Liver (tissue), 8 donors: ENCODE measurements at regions not wholly inside any gene's neighbourhood (a gene's known extent, or its start where the extent isn't known, plus 50 kb on each side); places are given as distances from the start of the nearest gene placed in this dataset.

Experiments
- DNase-seq: peaks from one replicate; pipeline ENCODE4 v3.0.0-alpha.2; 2017; ENCODE audit warnings: low spot score
- H3K27ac ChIP-seq, 2 donors: one replicate each; pipeline ENCODE4 v1.7.0; 2013; ENCODE audit warnings: inconsistent platforms in 2 of 2, low read length in 2 of 2, control low read depth in 1 of 2, low read depth in 1 of 2, mild to moderate bottlenecking in 1 of 2
- H3K27me3 ChIP-seq, 4 donors: one replicate each; pipeline versions ENCODE4 v1.6.1 to v1.7.0; 2013; ENCODE audit warnings: low read length in 3 of 4, inconsistent platforms in 1 of 4, mild to moderate bottlenecking in 1 of 4, moderate library complexity in 1 of 4; ENCODE audit not compliant: control insufficient read depth in 4 of 4, insufficient read depth in 4 of 4
- H3K36me3 ChIP-seq, 4 donors: one replicate each; pipeline versions ENCODE4 v1.6.1 to v1.7.0; 2013; ENCODE audit warnings: low read length in 3 of 4, mild to moderate bottlenecking in 3 of 4, low read depth in 1 of 4, moderate library complexity in 1 of 4; ENCODE audit not compliant: control insufficient read depth in 4 of 4, insufficient read depth in 3 of 4
- H3K4me1 ChIP-seq, 4 donors: one replicate each; pipeline versions ENCODE4 v1.6.1 to v1.7.0; 2013; ENCODE audit warnings: low read length in 3 of 4, mild to moderate bottlenecking in 3 of 4, moderate library complexity in 1 of 4; ENCODE audit not compliant: control insufficient read depth in 4 of 4, insufficient read depth in 4 of 4
- H3K4me3 ChIP-seq, 3 donors: one replicate each; pipeline versions ENCODE4 v1.6.1 to v1.7.0; 2013; ENCODE audit warnings: low read length in 3 of 3, control low read depth in 1 of 3, low read depth in 1 of 3, mild to moderate bottlenecking in 1 of 3
- H3K9ac ChIP-seq, 2 donors: one replicate each; pipeline ENCODE4 v1.7.0; 2013; ENCODE audit warnings: low read length in 2 of 2, mild to moderate bottlenecking in 2 of 2, moderate library complexity in 2 of 2, control low read depth in 1 of 2, low read depth in 1 of 2
- H3K9me3 ChIP-seq, 4 donors: one replicate each; pipeline versions ENCODE4 v1.6.1 to v1.7.0; 2013; ENCODE audit warnings: low read length in 3 of 4; ENCODE audit not compliant: control insufficient read depth in 4 of 4
- ATF3 ChIP-seq: IDR thresholded peaks from 2 replicates; pipeline ENCODE4 v1.6.1; 2016; ENCODE audit warnings: antibody characterized with exemption
- EGR1 ChIP-seq, 2 donors: IDR thresholded peaks; 2 replicates each; pipeline ENCODE4 v1.6.1; 2016 to 2018; ENCODE audit warnings: antibody characterized with exemption in 2 of 2, low read depth in 2 of 2
- FOXA1 ChIP-seq: IDR thresholded peaks from 2 replicates; pipeline ENCODE4 v1.6.1; 2016; ENCODE audit warnings: antibody characterized with exemption
- FOXA2 ChIP-seq: IDR thresholded peaks from 2 replicates; pipeline ENCODE4 v1.6.1; 2016; ENCODE audit warnings: antibody characterized with exemption
- HNF4G ChIP-seq: IDR thresholded peaks from 2 replicates; pipeline ENCODE4 v1.6.1; 2016; ENCODE audit warnings: antibody characterized with exemption
- JUND ChIP-seq, 2 donors: IDR thresholded peaks; 2 replicates each; pipeline ENCODE4 v1.6.1; 2016; ENCODE audit warnings: antibody characterized with exemption in 2 of 2
- NR2F2 ChIP-seq: IDR thresholded peaks from 2 replicates; pipeline ENCODE4 v1.6.1; 2016; ENCODE audit warnings: antibody characterized with exemption
- RAD21 ChIP-seq, 2 donors: IDR thresholded peaks; 2 replicates each; pipeline ENCODE4 v1.6.1; 2016; ENCODE audit warnings: antibody characterized with exemption in 2 of 2, mild to moderate bottlenecking in 2 of 2
- REST ChIP-seq: IDR thresholded peaks from 2 replicates; pipeline ENCODE4 v1.6.1; 2016; ENCODE audit warnings: antibody characterized with exemption, mild to moderate bottlenecking
- RXRA ChIP-seq, 2 donors: IDR thresholded peaks; 2 replicates each; pipeline ENCODE4 v1.6.1; 2017 to 2018; ENCODE audit warnings: antibody characterized with exemption in 2 of 2, mild to moderate bottlenecking in 1 of 2
- SP1 ChIP-seq: IDR thresholded peaks from 2 replicates; pipeline ENCODE4 v1.6.1; 2018; ENCODE audit warnings: antibody characterized with exemption, mild to moderate bottlenecking
- TAF1 ChIP-seq: conservative IDR thresholded peaks from 2 replicates; pipeline ENCODE4 v1.6.1; 2016; ENCODE audit warnings: antibody characterized with exemption, mild to moderate bottlenecking
- YY1 ChIP-seq: IDR thresholded peaks from 2 replicates; pipeline ENCODE4 v1.6.1; 2016; ENCODE audit warnings: antibody characterized with exemption, mild to moderate bottlenecking
- ZBTB33 ChIP-seq: IDR thresholded peaks from 2 replicates; pipeline ENCODE4 v1.6.1; 2016; ENCODE audit warnings: antibody characterized with exemption
- WGBS: extraction: QIAGEN DNeasy Blood & Tissue Kit; methylation state at CpG from one replicate; pipeline ENCODE4 v1.1.7; 2013; 5-methylcytosine and 5-hydroxymethylcytosine counted together
- TF ChIP-seq, protein P1 (sequence below): fragments of 150-350 bp; IDR thresholded peaks from 2 replicates; pipeline ENCODE4 v1.5.1; 2017; ENCODE audit warnings: improper control_type of control experiment, low read depth, low read length; ENCODE audit not compliant: missing input control
- TF ChIP-seq, protein P2 (sequence below): IDR thresholded peaks from 2 replicates; pipeline ENCODE4 v1.6.1; 2016; ENCODE audit warnings: antibody characterized with exemption
- donor health status: healthy.
- donor health status: healthy.
- donor health status: healthy.
- donor health status: healthy.
- donor health status: healthy.

DNA sequence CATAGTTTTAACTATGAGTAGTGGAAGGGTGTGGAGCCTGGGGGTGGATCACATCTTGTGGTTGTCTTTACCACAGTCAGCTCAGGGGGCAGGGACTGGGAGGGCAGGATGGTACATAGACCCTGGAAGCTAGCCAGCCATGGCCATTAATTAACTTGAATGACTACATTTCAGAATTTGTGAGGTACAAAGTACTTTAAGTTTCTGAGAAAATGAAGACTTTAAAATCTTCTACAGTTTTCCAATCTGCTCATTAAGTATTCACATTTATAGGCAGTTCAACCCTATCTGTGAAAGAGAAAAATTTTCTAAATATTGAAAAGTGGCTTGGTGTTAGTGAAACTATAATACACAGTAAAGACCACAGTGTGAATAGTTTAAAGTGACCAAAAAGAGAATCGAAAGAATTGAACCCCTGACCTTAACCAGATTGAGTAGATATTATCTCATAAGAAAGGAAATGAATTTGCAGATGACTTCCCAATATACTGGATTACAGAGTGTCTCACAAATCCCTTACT lies 234.2 kb upstream of the MEF2C start (continued):
- TF ChIP-seq ZBTB33: no peak
- TF ChIP-seq YY1: peak; percentile 42
- TF ChIP-seq RAD21 (IDR thresholded peaks at IDR 0.05): peak in 1 of 2 donors; percentile 19
- TF ChIP-seq FOXA1: no peak
- no peak for TF ChIP-seq HNF4G
- TF ChIP-seq NR2F2: no peak

DNA sequence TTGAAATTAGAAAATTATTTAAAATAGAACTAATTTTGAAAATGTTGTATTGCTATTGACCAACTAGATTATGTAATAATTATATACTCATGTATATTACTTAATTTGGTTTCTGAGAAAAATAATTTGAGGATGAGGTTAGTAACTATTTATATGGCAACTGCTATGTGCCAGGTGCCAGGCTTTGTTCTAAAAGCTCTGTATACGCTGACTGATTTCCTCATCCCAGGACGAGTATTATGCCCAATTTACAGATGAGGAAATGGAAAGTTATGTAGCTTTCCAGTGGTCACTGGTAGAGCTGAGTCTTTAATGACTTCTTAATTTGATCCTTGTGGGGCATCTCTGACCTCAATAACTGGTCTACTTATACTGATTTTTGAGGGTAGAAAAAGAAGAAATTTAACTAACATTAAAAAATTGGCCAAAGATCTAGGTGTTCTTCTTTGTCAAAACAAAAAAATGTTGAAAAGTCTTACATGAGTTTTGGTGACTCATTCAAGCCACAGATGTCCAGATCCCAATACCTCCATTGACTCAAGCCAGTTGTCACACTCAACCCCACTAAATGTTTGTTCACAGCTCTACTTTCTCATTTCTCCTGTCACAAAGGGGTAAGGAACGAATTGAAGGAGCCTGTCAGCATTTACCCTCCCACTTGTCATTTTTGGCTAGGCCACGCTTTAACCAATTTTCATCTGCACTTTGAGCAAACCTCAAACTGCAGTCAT lies 228.1 kb upstream of the MEF2C start:
- no peaks in the 10 kb centered on the region for H3K27me3 ChIP-seq

More for the DNA sequence above, 228.1 kb upstream of the MEF2C start:
- no peak for DNase-seq
- Histone ChIP-seq H3K4me3 (no peak overlapping the region), H3K9ac (no peak overlapping the region), H3K27ac (no peak overlapping the region), H3K36me3 (no peaks in the 10 kb centered on the region), H3K9me3 (no peaks in the 10 kb centered on the region), H3K4me1 (no peaks in the 10 kb centered on the region)
- 81% methylated on average over 4 of the region's 4 CpGs for WGBS
- TF ChIP-seq, protein P1, sequence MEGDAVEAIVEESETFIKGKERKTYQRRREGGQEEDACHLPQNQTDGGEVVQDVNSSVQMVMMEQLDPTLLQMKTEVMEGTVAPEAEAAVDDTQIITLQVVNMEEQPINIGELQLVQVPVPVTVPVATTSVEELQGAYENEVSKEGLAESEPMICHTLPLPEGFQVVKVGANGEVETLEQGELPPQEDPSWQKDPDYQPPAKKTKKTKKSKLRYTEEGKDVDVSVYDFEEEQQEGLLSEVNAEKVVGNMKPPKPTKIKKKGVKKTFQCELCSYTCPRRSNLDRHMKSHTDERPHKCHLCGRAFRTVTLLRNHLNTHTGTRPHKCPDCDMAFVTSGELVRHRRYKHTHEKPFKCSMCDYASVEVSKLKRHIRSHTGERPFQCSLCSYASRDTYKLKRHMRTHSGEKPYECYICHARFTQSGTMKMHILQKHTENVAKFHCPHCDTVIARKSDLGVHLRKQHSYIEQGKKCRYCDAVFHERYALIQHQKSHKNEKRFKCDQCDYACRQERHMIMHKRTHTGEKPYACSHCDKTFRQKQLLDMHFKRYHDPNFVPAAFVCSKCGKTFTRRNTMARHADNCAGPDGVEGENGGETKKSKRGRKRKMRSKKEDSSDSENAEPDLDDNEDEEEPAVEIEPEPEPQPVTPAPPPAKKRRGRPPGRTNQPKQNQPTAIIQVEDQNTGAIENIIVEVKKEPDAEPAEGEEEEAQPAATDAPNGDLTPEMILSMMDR: no peak
- TF ChIP-seq REST: no peak
- TF ChIP-seq RAD21 (IDR thresholded peaks at IDR 0.05): no peak
- no peak for TF ChIP-seq ATF3
- no peak for TF ChIP-seq EGR1 (IDR thresholded peaks at IDR 0.05; ENCODE audit: low read depth in 2 of 2)
- TF ChIP-seq SP1: no peak
- no peak for TF ChIP-seq FOXA2
- TF ChIP-seq YY1: no peak
- TF ChIP-seq ZBTB33: no peak
- TF ChIP-seq, protein P2, sequence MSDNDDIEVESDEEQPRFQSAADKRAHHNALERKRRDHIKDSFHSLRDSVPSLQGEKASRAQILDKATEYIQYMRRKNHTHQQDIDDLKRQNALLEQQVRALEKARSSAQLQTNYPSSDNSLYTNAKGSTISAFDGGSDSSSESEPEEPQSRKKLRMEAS: no peak
- no peak for TF ChIP-seq FOXA1
- no peak for TF ChIP-seq TAF1
- no peak for TF ChIP-seq HNF4G
- TF ChIP-seq JUND (IDR thresholded peaks at IDR 0.05): no peak
- no peak for TF ChIP-seq RXRA (IDR thresholded peaks at IDR 0.05)
